DOHH2 (cell line): ENCODE measurements at regions not wholly inside any gene's neighbourhood (a gene's known extent, or its start where the extent isn't known, plus 50 kb on each side); places are given as distances from the start of the nearest gene placed in this dataset.

Source experiments
- H3F3A ChIP-seq: fragments of 200-600 bp; sonication (generic), shearing (Covaris generic); 2 replicates; pipeline ENCODE4 v1.6.0; 2016; ENCODE audit warnings: antibody characterized with exemption, mild to moderate bottlenecking; ENCODE audit not compliant: control insufficient read depth, insufficient read depth
- H3K27ac ChIP-seq: fragments of 200-600 bp; sonication (generic); 2 replicates; pipeline ENCODE4 v1.5.1; 2014; ENCODE audit warnings: low read depth, mild to moderate bottlenecking, low read length, moderate library complexity
- H3K27me3 ChIP-seq: fragments of 200-600 bp; sonication (generic); 2 replicates; pipeline ENCODE4 v1.6.1; 2014; ENCODE audit warnings: mild to moderate bottlenecking, low read length, mixed read lengths; ENCODE audit not compliant: control insufficient read depth
- H3K36me3 ChIP-seq: fragments of 200-600 bp; sonication (generic); 2 replicates; pipeline ENCODE4 v1.6.1; 2014; ENCODE audit warnings: mild to moderate bottlenecking, low read length, moderate library complexity, mixed read lengths; ENCODE audit not compliant: control insufficient read depth
- H3K4me1 ChIP-seq: fragments of 200-600 bp; sonication (generic); 2 replicates; pipeline ENCODE4 v1.6.1; 2014; ENCODE audit warnings: mild to moderate bottlenecking, low read length, mixed read lengths; ENCODE audit not compliant: control insufficient read depth
- H3K4me2 ChIP-seq: fragments of 200-600 bp; sonication (generic); 2 replicates; pipeline ENCODE4 v1.6.0; 2014; ENCODE audit warnings: mild to moderate bottlenecking, low read length, moderate library complexity
- H3K4me3 ChIP-seq: fragments of 200-600 bp; sonication (generic); 2 replicates; pipeline ENCODE4 v1.5.1; 2014; ENCODE audit warnings: mild to moderate bottlenecking, low read length, mixed read lengths
- H3K79me2 ChIP-seq: fragments of 200-600 bp; sonication (generic); 2 replicates; pipeline ENCODE4 v1.6.1; 2014; ENCODE audit warnings: mild to moderate bottlenecking, low read length, mixed read lengths; ENCODE audit not compliant: control insufficient read depth
- H3K9me2 ChIP-seq: fragments of 200-600 bp; sonication (generic); replicated peaks from 2 replicates; pipeline ENCODE4 v1.6.1; 2014; ENCODE audit warnings: mild to moderate bottlenecking, low read length, mixed read lengths; ENCODE audit not compliant: control insufficient read depth
- H3K9me3 ChIP-seq: fragments of 200-600 bp; sonication (generic); 2 replicates; pipeline ENCODE4 v1.6.1; 2014; ENCODE audit warnings: antibody characterized with exemption, low read length, mixed read lengths; ENCODE audit not compliant: control insufficient read depth, insufficient read depth
- H4K20me1 ChIP-seq: fragments of 200-600 bp; sonication (generic); 2 replicates; pipeline ENCODE4 v1.6.0; 2014; ENCODE audit warnings: low read depth, mild to moderate bottlenecking, antibody characterized with exemption, low read length, moderate library complexity; ENCODE audit not compliant: control insufficient read depth, insufficient read depth
- CTCF ChIP-seq: fragments of 200-600 bp; sonication (generic); IDR thresholded peaks from one replicate; pipeline ENCODE4 v1.5.1; 2014; ENCODE audit warnings: antibody characterized with exemption, mild to moderate bottlenecking, low read depth, low read length; ENCODE audit not compliant: poor library complexity, severe bottlenecking
- EZH2phosphoT487 ChIP-seq: fragments of 200-600 bp; sonication (generic); IDR thresholded peaks from 2 replicates; pipeline ENCODE4 v1.6.1; 2017; ENCODE audit warnings: borderline replicate concordance, mild to moderate bottlenecking, antibody characterized with exemption, low read length, moderate library complexity, mixed read lengths

DNA sequence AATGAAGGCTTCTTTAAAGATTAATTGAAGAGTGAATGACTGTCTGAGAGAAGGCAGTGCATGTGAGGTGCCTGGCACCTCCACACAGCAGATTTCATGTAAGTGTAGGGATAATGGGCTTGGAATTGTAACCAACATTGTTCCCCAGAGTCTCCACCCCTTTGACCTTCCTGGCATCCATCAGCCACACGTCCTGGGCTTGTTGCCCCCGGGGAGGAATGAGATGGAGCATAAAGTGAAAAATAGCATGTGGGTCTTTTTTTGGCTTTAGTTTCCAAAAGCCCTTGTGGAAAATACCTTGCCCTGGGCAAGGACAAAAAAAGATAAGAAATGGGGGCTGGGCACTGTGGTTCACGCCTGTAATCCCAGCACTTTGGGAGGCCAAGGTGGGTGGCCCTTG, 242.2 kb upstream of the ECI2 start:
- Histone ChIP-seq H3K4me2 (no peak overlapping the region), H3K79me2 (no peaks in the 10 kb centered on the region), H3K27ac (no peak overlapping the region), H3K27me3 (no peaks in the 10 kb centered on the region), H3K4me1 (no peaks in the 10 kb centered on the region), H3K4me3 (no peak overlapping the region), H3K9me2 (no peaks in the 10 kb centered on the region), H3K9me3 (no peaks in the 10 kb centered on the region), H3K36me3 (no peaks in the 10 kb centered on the region), H4K20me1 (no peaks in the 10 kb centered on the region), H3F3A (no peaks in the 10 kb centered on the region)
- no peak for TF ChIP-seq EZH2phosphoT487
- TF ChIP-seq CTCF, result no peak

DNA sequence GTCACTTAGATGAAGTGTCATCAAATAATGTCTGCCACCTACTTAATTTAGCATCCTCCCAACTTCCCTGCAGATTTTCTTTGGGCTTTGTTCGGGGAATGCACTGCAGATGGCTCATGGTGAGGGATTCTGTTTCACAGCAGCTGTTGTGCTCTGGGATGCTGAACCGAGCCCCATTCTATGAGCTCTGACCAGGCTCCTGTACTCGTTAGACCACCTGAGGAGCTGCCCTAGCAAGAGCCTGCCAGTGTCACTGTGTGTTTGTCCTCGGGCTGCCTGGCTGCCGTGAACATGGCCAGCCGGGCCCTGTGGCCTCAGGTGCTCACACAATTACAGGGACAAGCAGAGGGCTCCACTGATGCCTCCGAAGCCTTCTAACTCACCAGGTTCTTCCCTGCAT, 238.8 kb upstream of the ECI2 start:
- Histone ChIP-seq H3K4me2 (no peak overlapping the region), H3F3A (no peaks in the 10 kb centered on the region), H3K9me2 (no peaks in the 10 kb centered on the region), H3K4me1 (no peaks in the 10 kb centered on the region), H3K4me3 (no peak overlapping the region), H3K36me3 (no peaks in the 10 kb centered on the region), H3K79me2 (no peaks in the 10 kb centered on the region), H4K20me1 (no peaks in the 10 kb centered on the region), H3K9me3 (no peaks in the 10 kb centered on the region), H3K27me3 (no peaks in the 10 kb centered on the region), H3K27ac (no peak overlapping the region)
- TF ChIP-seq EZH2phosphoT487 (no peak), CTCF (no peak)

DNA sequence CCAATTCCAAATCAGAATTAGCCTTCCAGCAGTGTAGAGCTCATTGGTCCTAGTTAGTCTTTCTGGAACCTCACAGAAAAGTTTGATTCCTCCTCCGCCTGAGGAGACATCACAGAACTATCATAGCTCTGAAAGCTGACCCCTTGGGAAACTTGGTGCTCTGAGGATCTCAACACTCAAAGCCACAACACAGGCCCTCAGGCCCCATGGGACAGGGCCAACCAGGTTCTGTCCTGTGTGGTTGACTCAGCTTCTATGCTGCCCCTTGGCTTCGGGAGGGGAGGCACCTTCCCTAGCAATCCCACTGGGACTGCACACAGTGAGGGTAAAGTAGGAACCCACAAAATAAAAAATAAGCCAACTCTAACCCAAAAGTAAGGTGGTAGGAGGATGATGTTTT, 237.5 kb upstream of the ECI2 start:
- no peak overlapping the region for H3K4me3 ChIP-seq
- no peaks in the 10 kb centered on the region for H3K36me3 ChIP-seq
- H3K4me2 ChIP-seq, result no peak overlapping the region
- no peaks in the 10 kb centered on the region; the same call in 1 of the 2 replicates for H3K9me2 ChIP-seq
- H3K79me2 ChIP-seq, result no peaks in the 10 kb centered on the region
- no peaks in the 10 kb centered on the region for H3F3A ChIP-seq
- no peaks in the 10 kb centered on the region for H3K4me1 ChIP-seq
- no peaks in the 10 kb centered on the region for H3K27me3 ChIP-seq
- H4K20me1 ChIP-seq, result no peaks in the 10 kb centered on the region
- H3K9me3 ChIP-seq, result no peaks in the 10 kb centered on the region
- no peak overlapping the region for H3K27ac ChIP-seq
- no peak for TF ChIP-seq EZH2phosphoT487
- TF ChIP-seq CTCF, result no peak
